ENCODE measurements at regions not wholly inside any gene's neighbourhood (a gene's known extent, or its start where the extent isn't known, plus 50 kb on each side); places are given as distances from the start of the nearest gene placed in this dataset.

GRCh38 chr14:80403036-80403435 lies 191.7 kb upstream of the DIO2 start:
- no peaks in the 10 kb centered on the region for H3K36me3 ChIP-seq
- no peak overlapping the region for H3K27ac ChIP-seq
- no peaks in the 10 kb centered on the region for H3K27me3 ChIP-seq
- in situ Hi-C loops (cut with MboI; ENCODE audit: low sequenced_read_pairs in 4 of 4) (no loop called here), intact Hi-C loops (cut with DNase I; ENCODE audit: low total_unique reads) (no loop called here)
- H3K9me3 ChIP-seq, result no peaks in the 10 kb centered on the region
- H3K4me3 ChIP-seq, result no peak overlapping the region
- no peaks in the 10 kb centered on the region for H3K4me1 ChIP-seq
- ATAC-seq (no peak), DNase-seq (no peak)
- no peak for TF ChIP-seq POLR2A (IDR thresholded peaks at IDR 0.05)
- no peak for TF ChIP-seq CTCF (IDR thresholded peaks at IDR 0.05 in 4 of 5, conservative IDR thresholded peaks at IDR 0.05 in 1 of 5)

DNA sequence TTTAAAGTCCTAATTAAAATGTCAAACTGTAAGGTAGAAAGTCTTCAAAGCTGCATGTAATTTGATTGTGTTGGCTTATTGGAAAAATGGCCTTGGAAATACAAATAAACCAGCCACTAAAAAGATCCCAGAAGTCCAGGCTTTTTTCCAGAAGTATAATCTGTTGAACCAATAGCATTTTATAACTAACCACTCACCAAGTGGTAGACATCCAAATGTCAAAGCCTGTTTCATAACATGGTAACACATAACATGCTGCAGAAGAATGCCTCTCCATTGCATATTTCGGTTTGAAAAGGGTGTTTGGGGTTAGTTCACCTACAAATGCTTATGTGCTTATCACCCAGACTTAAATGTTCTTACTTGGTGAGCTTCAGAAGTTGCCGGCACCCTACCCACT lies 183.7 kb upstream of the DIO2 start:
- intact Hi-C loops (cut with DNase I; ENCODE audit: low total_unique reads) (no loop called here), in situ Hi-C loops (cut with MboI; ENCODE audit: low sequenced_read_pairs in 4 of 4) (no loop called here)
- DNase-seq (no peak), ATAC-seq (no peak)
- H3K36me3 ChIP-seq, result no peaks in the 10 kb centered on the region
- H3K9me3 ChIP-seq, result no peaks in the 10 kb centered on the region
- H3K4me1 ChIP-seq, result no peaks in the 10 kb centered on the region
- H3K27me3 ChIP-seq, result no peaks in the 10 kb centered on the region
- H3K4me3 ChIP-seq, result no peak overlapping the region
- no peak overlapping the region for H3K27ac ChIP-seq
- TF ChIP-seq POLR2A (IDR thresholded peaks at IDR 0.05) (no peak), CTCF (IDR thresholded peaks at IDR 0.05 in 4 of 5, conservative IDR thresholded peaks at IDR 0.05 in 1 of 5) (no peak)

GRCh38 chr14:80393766-80394165 lies 182.5 kb upstream of the DIO2 start:
- Histone ChIP-seq H3K4me1 (no peaks in the 10 kb centered on the region), H3K4me3 (no peak overlapping the region), H3K27ac (no peak overlapping the region), H3K9me3 (no peaks in the 10 kb centered on the region), H3K27me3 (no peaks in the 10 kb centered on the region), H3K36me3 (no peaks in the 10 kb centered on the region)
- intact Hi-C loops (cut with DNase I; ENCODE audit: low total_unique reads) (no loop called here), in situ Hi-C loops (cut with MboI; ENCODE audit: low sequenced_read_pairs in 4 of 4) (no loop called here)
- TF ChIP-seq CTCF (IDR thresholded peaks at IDR 0.05 in 4 of 5, conservative IDR thresholded peaks at IDR 0.05 in 1 of 5) (no peak), POLR2A (IDR thresholded peaks at IDR 0.05) (no peak)
- ATAC-seq, result no peak
- DNase-seq, result no peak

GRCh38 chr14:80390906-80391305 lies 179.6 kb upstream of the DIO2 start:
- no peak for TF ChIP-seq POLR2A (IDR thresholded peaks at IDR 0.05)
- TF ChIP-seq CTCF (IDR thresholded peaks at IDR 0.05 in 4 of 5, conservative IDR thresholded peaks at IDR 0.05 in 1 of 5), result no peak
- DNase-seq, result no peak
- Histone ChIP-seq H3K4me1 (peaks cover 0 to 21% of the 10 kb centered on the region in 2 donors), H3K9me3 (no peaks in the 10 kb centered on the region), H3K4me3 (no peak overlapping the region), H3K36me3 (no peaks in the 10 kb centered on the region), H3K27ac (no peak overlapping the region), H3K27me3 (no peaks in the 10 kb centered on the region)
- ATAC-seq, result no peak
- intact Hi-C loops (cut with DNase I; ENCODE audit: low total_unique reads) (loop anchor here (2.0 kb wide), 1 partner anchor 52 kb away; no protein-coding TSS in a partner anchor), in situ Hi-C loops (cut with MboI; ENCODE audit: low sequenced_read_pairs in 4 of 4) (no loop called here)

DNA sequence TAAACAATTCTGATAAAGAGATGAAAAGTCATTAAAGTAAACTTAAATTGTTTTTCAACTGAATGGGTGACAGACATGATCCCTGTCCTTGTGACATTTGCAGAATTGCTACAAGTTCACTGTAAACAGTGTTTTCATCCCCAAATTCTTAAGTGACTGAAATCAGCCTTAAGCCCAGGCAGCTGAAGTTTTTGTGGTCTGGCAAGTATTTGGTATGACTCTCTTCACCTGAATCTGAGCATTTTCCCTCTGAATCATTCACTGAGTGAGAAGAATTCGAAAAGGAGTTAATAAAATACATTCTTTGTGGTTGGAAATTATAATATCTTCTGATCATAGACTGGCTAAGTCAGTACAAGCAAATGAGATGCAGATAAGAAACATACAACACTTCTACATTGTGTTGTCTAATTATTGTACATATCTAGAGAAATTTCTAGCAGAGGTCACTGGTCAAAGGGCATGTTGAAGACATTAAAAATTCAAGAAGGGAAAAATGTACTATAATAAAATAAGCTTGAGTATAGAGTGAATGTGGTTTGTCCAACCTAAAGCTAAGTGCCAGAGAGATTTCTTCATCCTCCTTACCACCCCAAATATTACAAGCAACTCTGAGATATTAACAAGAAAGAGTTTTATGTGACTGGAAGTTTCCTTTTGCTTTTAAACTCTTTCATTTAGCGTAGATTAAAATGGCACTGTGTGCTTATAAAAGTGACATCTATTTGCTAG lies 177.8 kb upstream of the DIO2 start:
- TF ChIP-seq CTCF (IDR thresholded peaks at IDR 0.05 in 4 of 5, conservative IDR thresholded peaks at IDR 0.05 in 1 of 5) (no peak), POLR2A (IDR thresholded peaks at IDR 0.05) (no peak)
- DNase-seq (no peak), ATAC-seq (no peak)
- in situ Hi-C loops (cut with MboI; ENCODE audit: low sequenced_read_pairs in 4 of 4), result no loop called here
- Histone ChIP-seq H3K9me3 (no peaks in the 10 kb centered on the region), H3K36me3 (no peaks in the 10 kb centered on the region), H3K27me3 (no peaks in the 10 kb centered on the region), H3K4me1 (peaks cover 0 to 25% of the 10 kb centered on the region in 2 donors), H3K27ac (peak overlapping the region in 2 of 4 donors; percentile 61 to 81), H3K4me3 (no peak overlapping the region)
- intact Hi-C loops (cut with DNase I; ENCODE audit: low total_unique reads), result no loop called here
